HUES48 (cell line): ENCODE measurements at regions not wholly inside any gene's neighbourhood (a gene's known extent, or its start where the extent isn't known, plus 50 kb on each side); places are given as distances from the start of the nearest gene placed in this dataset.
A peak's percentile ranks its signal among the peaks of the same experiment; 100 is the strongest.
"Not testable (repeated sequence)": the region's sequence is repeated elsewhere in the genome, so short reads cannot be mapped to it uniquely, and the experiment has no call there.

Source experiments
- H3K27ac ChIP-seq: one replicate; pipeline ENCODE4 v1.7.0; 2013; ENCODE audit warnings: low read depth, low read length, inconsistent platforms
- H3K27me3 ChIP-seq: 2 replicates; pipeline ENCODE4 v1.6.1; 2013; ENCODE audit warnings: mild to moderate bottlenecking, low read length; ENCODE audit not compliant: control insufficient read depth, insufficient read depth
- H3K36me3 ChIP-seq: 2 replicates; pipeline ENCODE4 v1.6.1; 2013; ENCODE audit warnings: low read length; ENCODE audit not compliant: control insufficient read depth, insufficient read depth
- H3K4me1 ChIP-seq: 2 replicates; pipeline ENCODE4 v1.6.1; 2013; ENCODE audit warnings: mild to moderate bottlenecking, low read length; ENCODE audit not compliant: control insufficient read depth, insufficient read depth
- H3K4me3 ChIP-seq: 2 replicates; pipeline ENCODE4 v1.5.1; 2013; ENCODE audit warnings: mild to moderate bottlenecking, low read depth, low read length
- H3K9ac ChIP-seq: 2 replicates; pipeline ENCODE4 v1.6.1; 2013; ENCODE audit warnings: mild to moderate bottlenecking, low read depth, low read length, moderate library complexity
- H3K9me3 ChIP-seq: 2 replicates; pipeline ENCODE4 v1.6.1; 2013; ENCODE audit warnings: low read length; ENCODE audit not compliant: control insufficient read depth, insufficient read depth

- Histone ChIP-seq H3K4me3 (no peak overlapping the region), H3K27ac (no peak overlapping the region)
Measured at GRCh38 chr6:156688620-156688971, 88.6 kb upstream of the ARID1B start.

GRCh38 chr6:156687789-156688619, 89.2 kb upstream of the ARID1B start:
- H3K4me3 ChIP-seq: peak overlapping the region; percentile 60
- H3K27me3 ChIP-seq: no peaks in the 10 kb centered on the region
- H3K36me3 ChIP-seq: no peaks in the 10 kb centered on the region
- H3K9ac ChIP-seq: peak overlapping the region; percentile 12; the same call in 1 of the 2 replicates
- no peaks in the 10 kb centered on the region for H3K9me3 ChIP-seq
- H3K4me1 ChIP-seq: peaks cover 13% of the 10 kb centered on the region
- no peak overlapping the region for H3K27ac ChIP-seq

More at GRCh38 chr6:156688620-156688971, 88.6 kb upstream of the ARID1B start:
- Histone ChIP-seq H3K36me3 (no peaks in the 10 kb centered on the region), H3K4me1 (peaks cover 13% of the 10 kb centered on the region), H3K9me3 (no peaks in the 10 kb centered on the region), H3K27me3 (no peaks in the 10 kb centered on the region), H3K9ac (no peak overlapping the region)

GRCh38 chr6:156686995-156687788, 90.0 kb upstream of the ARID1B start:
- no peaks in the 10 kb centered on the region for H3K36me3 ChIP-seq
- H3K4me3 ChIP-seq: peak overlapping the region; percentile 76
- peak overlapping the region; percentile 96 for H3K27ac ChIP-seq
- H3K9ac ChIP-seq: peak overlapping the region; percentile 64
- H3K4me1 ChIP-seq: peaks cover 13% of the 10 kb centered on the region
- no peaks in the 10 kb centered on the region for H3K27me3 ChIP-seq
- no peaks in the 10 kb centered on the region for H3K9me3 ChIP-seq

GRCh38 chr6:156686301-156686994, 90.7 kb upstream of the ARID1B start:
- Histone ChIP-seq H3K9ac (peak overlapping the region; percentile 64), H3K4me1 (peaks cover 13% of the 10 kb centered on the region), H3K27me3 (no peaks in the 10 kb centered on the region), H3K4me3 (peak overlapping the region; percentile 76), H3K9me3 (no peaks in the 10 kb centered on the region), H3K36me3 (no peaks in the 10 kb centered on the region), H3K27ac (peak overlapping the region; percentile 96)

GRCh38 chr6:156685823-156686222, 91.4 kb upstream of the ARID1B start:
- Histone ChIP-seq H3K4me3 (peak overlapping the region; percentile 76), H3K36me3 (no peaks in the 10 kb centered on the region), H3K4me1 (peaks cover 13% of the 10 kb centered on the region), H3K27me3 (no peaks in the 10 kb centered on the region), H3K9me3 (no peaks in the 10 kb centered on the region), H3K27ac (peak overlapping the region; percentile 96), H3K9ac (peak overlapping the region; percentile 64; the same call in 1 of the 2 replicates)

GRCh38 chr6:156683821-156684220, 93.4 kb upstream of the ARID1B start:
- Histone ChIP-seq H3K9me3 (no peaks in the 10 kb centered on the region), H3K4me1 (peaks cover 13% of the 10 kb centered on the region), H3K36me3 (no peaks in the 10 kb centered on the region), H3K4me3 (no peak overlapping the region), H3K9ac (no peak overlapping the region), H3K27ac (no peak overlapping the region), H3K27me3 (no peaks in the 10 kb centered on the region)

GRCh38 chr6:156676721-156677120, 100.5 kb upstream of the ARID1B start:
- Histone ChIP-seq H3K4me1 (no peaks in the 10 kb centered on the region), H3K9ac (no peak overlapping the region), H3K27ac (no peak overlapping the region), H3K36me3 (no peaks in the 10 kb centered on the region), H3K4me3 (no peak overlapping the region), H3K9me3 (peaks cover 21% of the 10 kb centered on the region), H3K27me3 (no peaks in the 10 kb centered on the region)

GRCh38 chr6:156674197-156674596, 103.0 kb upstream of the ARID1B start:
- H3K36me3 ChIP-seq: no peaks in the 10 kb centered on the region
- no peaks in the 10 kb centered on the region for H3K27me3 ChIP-seq
- H3K9me3 ChIP-seq: peaks cover 21% of the 10 kb centered on the region
- no peaks in the 10 kb centered on the region for H3K4me1 ChIP-seq
- H3K27ac ChIP-seq: no peak overlapping the region
- no peak overlapping the region for H3K9ac ChIP-seq
- H3K4me3 ChIP-seq: no peak overlapping the region

- H3K4me1 ChIP-seq, H3K27me3 ChIP-seq, H3K27ac ChIP-seq, H3K36me3 ChIP-seq, H3K9ac ChIP-seq, H3K4me3 ChIP-seq: not testable (repeated sequence)
- peaks cover 16% of the 10 kb centered on the region for H3K9me3 ChIP-seq
Measured at GRCh38 chr6:156670097-156670496, 107.1 kb upstream of the ARID1B start.

GRCh38 chr6:156662025-156662445, 115.1 kb upstream of the ARID1B start:
- Histone ChIP-seq H3K27ac (no peak overlapping the region), H3K4me3 (no peak overlapping the region), H3K4me1 (peaks cover 9% of the 10 kb centered on the region; the same call in 1 of the 2 replicates)

More at GRCh38 chr6:156662025-156662445, 115.1 kb upstream of the ARID1B start:
- Histone ChIP-seq H3K36me3 (no peaks in the 10 kb centered on the region), H3K9me3 (no peaks in the 10 kb centered on the region), H3K27me3 (no peaks in the 10 kb centered on the region), H3K9ac (no peak overlapping the region)
